ENCODE measurements at regions not wholly inside any gene's neighbourhood (a gene's known extent, or its start where the extent isn't known, plus 50 kb on each side); places are given as distances from the start of the nearest gene placed in this dataset.

- DNase-seq = no peak
These were observed 477.8 kb upstream of the DCC start for GRCh38 chr18:51862051-51862715.

GRCh38 chr18:51864219-51864965 lies 475.6 kb upstream of the DCC start:
- DNase-seq = no peak

GRCh38 chr18:51865538-51865937 lies 474.5 kb upstream of the DCC start:
- DNase-seq = no peak

- DNase-seq = no peak
These were observed 472.2 kb upstream of the DCC start for GRCh38 chr18:51867767-51868166.

GRCh38 chr18:51878724-51879123 lies 461.3 kb upstream of the DCC start:
- no peak for DNase-seq

GRCh38 chr18:51879329-51879728 lies 460.7 kb upstream of the DCC start:
- DNase-seq = no peak

- DNase-seq = no peak
These were observed 458.6 kb upstream of the DCC start for GRCh38 chr18:51881394-51881793.

- DNase-seq = no peak
These were observed 456.0 kb upstream of the DCC start for GRCh38 chr18:51884039-51884438.

- DNase-seq = no peak
These were observed 449.2 kb upstream of the DCC start for GRCh38 chr18:51890762-51891161.

GRCh38 chr18:51891876-51892275 lies 448.1 kb upstream of the DCC start:
- DNase-seq = no peak

GRCh38 chr18:51897884-51898283 lies 442.1 kb upstream of the DCC start:
- DNase-seq = no peak

GRCh38 chr18:51907687-51908597 lies 432.1 kb upstream of the DCC start:
- DNase-seq = no peak

GRCh38 chr18:51908598-51908944 lies 431.4 kb upstream of the DCC start:
- no peak for DNase-seq

GRCh38 chr18:51911584-51911983 lies 428.4 kb upstream of the DCC start:
- no peak for DNase-seq

GRCh38 chr18:51912381-51912780 lies 427.6 kb upstream of the DCC start:
- no peak for DNase-seq

GRCh38 chr18:51915176-51915575 lies 424.8 kb upstream of the DCC start:
- DNase-seq = no peak

- DNase-seq = no peak
These were observed 418.1 kb upstream of the DCC start for GRCh38 chr18:51921862-51922261.

- no peak for DNase-seq
These were observed 406.1 kb upstream of the DCC start for GRCh38 chr18:51933903-51934302.

- no peak for DNase-seq
These were observed 403.9 kb upstream of the DCC start for GRCh38 chr18:51936115-51936514.

GRCh38 chr18:51941999-51942398 lies 398.0 kb upstream of the DCC start:
- no peak for DNase-seq

GRCh38 chr18:51943281-51943680 lies 396.7 kb upstream of the DCC start:
- DNase-seq = no peak

GRCh38 chr18:51946946-51947345 lies 393.1 kb upstream of the DCC start:
- no peak for DNase-seq

GRCh38 chr18:51952844-51953243 lies 387.2 kb upstream of the DCC start:
- no peak for DNase-seq

GRCh38 chr18:51953521-51953920 lies 386.5 kb upstream of the DCC start:
- no peak for DNase-seq

All from CD4-positive, alpha-beta T cell treated with Interleukin-1 beta for 1 hour (primary cell).